ENCODE measurements at regions not wholly inside any gene's neighbourhood (a gene's known extent, or its start where the extent isn't known, plus 50 kb on each side); places are given as distances from the start of the nearest gene placed in this dataset.

DNA sequence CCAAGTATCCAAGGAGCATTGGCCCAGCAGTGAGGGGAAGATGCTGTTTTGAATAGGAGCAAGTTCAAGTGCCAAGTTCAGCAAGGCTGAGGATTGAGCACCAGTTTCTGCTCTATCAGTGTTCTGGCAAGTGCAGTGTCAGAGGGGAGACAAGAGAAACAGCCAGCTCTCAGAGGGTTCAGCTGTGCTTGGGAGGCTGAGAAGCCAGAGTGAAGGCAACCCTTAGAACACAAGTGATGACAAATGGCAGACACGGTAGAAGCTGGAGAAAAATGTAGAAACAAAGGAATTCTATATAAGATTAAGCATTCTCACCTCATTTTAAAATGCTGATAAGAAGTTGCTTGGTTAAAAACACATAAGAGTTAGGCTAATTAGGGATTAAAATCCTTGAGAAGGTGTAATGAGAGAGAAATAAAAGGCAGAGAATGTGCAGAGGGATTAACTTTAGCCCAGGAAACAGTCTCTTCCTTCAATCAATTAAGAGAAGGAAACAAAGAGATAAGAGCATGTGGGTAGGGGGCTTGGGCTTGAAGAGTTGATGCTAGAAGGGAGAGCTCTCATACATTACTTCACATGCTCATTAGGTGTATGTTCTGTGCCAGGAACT is 475.4 kb downstream of the AJAP1 start:
- TF ChIP-seq POLR2A (IDR thresholded peaks at IDR 0.05): no peak
- TF ChIP-seq, protein P1, sequence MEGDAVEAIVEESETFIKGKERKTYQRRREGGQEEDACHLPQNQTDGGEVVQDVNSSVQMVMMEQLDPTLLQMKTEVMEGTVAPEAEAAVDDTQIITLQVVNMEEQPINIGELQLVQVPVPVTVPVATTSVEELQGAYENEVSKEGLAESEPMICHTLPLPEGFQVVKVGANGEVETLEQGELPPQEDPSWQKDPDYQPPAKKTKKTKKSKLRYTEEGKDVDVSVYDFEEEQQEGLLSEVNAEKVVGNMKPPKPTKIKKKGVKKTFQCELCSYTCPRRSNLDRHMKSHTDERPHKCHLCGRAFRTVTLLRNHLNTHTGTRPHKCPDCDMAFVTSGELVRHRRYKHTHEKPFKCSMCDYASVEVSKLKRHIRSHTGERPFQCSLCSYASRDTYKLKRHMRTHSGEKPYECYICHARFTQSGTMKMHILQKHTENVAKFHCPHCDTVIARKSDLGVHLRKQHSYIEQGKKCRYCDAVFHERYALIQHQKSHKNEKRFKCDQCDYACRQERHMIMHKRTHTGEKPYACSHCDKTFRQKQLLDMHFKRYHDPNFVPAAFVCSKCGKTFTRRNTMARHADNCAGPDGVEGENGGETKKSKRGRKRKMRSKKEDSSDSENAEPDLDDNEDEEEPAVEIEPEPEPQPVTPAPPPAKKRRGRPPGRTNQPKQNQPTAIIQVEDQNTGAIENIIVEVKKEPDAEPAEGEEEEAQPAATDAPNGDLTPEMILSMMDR (IDR thresholded peaks at IDR 0.05): no peak

Data from lower leg skin (tissue), 3 donors.